ENCODE measurements at regions not wholly inside any gene's neighbourhood (a gene's known extent, or its start where the extent isn't known, plus 50 kb on each side); places are given as distances from the start of the nearest gene placed in this dataset.

DNA sequence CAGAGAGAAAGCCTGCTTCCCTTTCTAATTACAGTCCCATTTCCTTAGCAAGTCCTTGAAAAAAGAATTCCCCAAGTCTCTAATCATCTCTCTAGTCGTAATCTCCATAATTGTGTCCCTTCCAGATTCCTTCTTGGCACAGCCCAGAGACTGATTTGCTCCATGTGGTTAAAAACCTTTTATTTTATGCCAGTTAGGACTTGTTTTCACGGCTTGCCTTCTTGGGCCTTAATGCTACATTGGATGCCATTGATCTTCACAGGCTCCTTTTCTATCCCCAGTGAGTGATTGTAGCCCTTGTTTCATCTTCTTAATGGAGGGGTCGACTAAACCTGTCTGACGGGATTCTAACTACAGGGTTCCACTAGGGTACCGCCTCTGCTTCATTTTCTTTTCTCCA is 650.6 kb upstream of the ARID1B start:
- no peak for DNase-seq (ENCODE audit: low read depth)

- no peak for DNase-seq (ENCODE audit: low read depth)
These were observed 651.3 kb upstream of the ARID1B start for GRCh38 chr6:156125844-156126243.

DNA sequence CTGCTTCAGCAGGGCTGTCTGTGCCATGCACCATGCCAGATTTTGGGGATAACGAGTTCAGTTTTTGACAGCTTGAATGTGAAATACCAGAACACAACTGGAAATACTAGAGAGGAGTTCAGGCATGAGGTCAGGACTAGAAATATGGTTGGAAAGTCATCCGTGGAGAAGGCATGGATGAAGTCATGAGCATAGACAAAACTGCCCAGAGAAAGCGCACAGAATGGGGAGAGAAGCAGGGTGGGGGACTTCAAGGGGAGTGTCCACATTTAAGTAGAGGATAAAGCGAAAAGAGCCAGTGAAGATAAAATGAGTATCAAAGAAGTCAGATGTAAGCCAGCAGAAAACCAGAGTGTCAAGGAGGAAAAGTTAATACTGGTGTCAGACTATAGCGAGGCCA is 653.4 kb upstream of the ARID1B start:
- DNase-seq (ENCODE audit: low read depth) = no peak

DNA sequence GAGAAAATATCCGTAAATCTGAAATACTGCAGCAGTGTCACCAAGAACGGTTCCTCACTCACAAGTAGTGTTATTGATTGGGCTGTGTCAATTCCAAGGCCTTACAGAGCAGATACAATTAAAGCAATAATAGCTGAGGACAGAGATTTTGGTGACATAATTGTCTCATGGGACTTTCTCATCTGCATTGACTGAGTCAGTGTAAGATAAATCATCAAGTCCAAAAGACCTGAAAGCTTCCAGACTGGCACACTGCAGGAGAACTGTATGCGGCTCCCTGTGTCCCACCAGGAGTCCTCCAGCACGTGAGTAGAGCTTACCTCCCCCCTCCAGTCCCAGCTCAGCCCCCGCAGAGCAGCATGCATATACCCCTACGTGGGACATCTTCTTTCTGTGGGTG is 655.2 kb upstream of the ARID1B start:
- DNase-seq (ENCODE audit: low read depth) = no peak

DNA sequence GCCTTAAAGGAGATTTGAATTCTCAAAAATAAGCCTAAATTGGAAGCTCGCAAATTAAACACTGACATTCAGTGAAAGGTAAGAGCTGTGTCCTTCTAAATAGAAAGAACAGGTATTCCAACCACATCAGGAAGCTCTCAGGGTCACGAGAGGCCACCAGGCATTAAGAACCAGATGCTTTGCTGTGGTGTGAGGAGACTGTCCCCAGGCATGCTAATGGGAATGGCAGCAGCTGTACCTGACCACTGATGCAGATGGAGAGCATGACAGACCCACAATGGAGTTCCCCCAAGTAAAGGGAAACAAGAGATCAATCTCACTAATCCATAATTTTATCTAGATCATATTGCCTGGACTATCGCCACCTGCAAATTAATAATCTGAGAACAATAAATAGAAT is 658.9 kb upstream of the NOX3 start:
- DNase-seq (ENCODE audit: low read depth) = no peak

GRCh38 chr6:156113631-156114030 is 658.0 kb upstream of the NOX3 start:
- DNase-seq (ENCODE audit: low read depth) = no peak

DNA sequence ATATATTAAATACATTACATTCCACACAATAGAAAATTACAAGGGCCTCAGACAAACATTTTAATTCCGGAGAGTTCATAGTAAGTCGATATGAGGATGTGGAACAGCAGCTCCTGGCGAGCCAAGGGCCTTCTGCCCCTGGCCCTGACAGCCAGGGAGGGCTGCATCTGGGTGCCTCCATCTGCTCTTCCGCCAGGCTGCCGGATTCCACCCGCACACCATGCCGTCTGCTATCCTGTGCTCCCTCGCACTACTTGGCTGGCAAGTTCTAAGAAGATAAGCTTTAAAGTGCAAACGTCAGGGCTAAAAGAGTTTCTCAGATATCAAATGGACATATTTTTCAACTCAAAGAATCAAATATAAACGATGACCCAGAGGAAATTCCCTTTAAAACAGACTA is 656.3 kb upstream of the NOX3 start:
- no peak for DNase-seq (ENCODE audit: low read depth)

DNA sequence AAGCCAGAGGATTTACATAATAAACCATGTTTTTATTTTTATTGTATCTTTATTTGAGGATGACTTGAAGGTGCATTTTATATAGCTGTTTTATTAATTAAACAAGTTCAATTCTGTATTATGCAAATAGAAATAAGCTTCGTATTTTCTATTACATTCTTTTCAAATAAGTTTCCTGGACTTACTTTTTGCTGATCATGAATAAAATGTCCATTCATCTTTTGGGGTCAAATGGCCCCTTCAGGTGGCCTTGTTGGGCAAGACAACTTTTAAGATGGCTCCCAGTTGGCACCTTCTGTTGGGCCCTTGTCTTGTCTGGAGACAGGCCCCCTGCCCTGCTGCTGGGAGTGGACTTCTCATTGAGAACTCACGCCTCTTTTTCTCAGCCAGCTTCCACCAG is 654.6 kb upstream of the NOX3 start:
- DNase-seq (ENCODE audit: low read depth) = no peak

- no peak for DNase-seq (ENCODE audit: low read depth)
These were observed 654.1 kb upstream of the NOX3 start for GRCh38 chr6:156109713-156110112.

DNA sequence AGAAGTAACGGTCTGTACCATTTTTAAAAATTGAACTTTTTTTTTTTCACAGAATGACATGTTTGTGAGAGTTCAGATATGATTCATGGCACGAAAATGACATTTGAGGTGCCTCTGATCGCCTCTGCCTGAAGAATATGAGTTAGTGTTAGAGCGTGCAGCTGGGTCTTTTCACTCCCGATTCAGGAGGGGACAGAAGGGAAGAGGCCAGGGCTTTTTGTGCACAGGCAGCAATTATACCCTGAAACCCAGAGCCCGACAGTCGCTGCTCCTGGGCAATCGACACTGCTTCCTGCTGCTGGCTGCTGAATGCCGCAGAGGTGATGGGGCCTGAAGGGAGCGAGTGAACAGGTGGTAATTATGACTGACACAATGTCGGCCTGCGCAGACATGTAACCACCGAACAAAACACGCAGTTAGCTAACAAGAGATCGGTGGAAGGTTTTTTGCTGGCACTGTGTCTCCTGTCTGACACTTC is 652.0 kb upstream of the NOX3 start:
- DNase-seq (ENCODE audit: low read depth) = no peak

GRCh38 chr6:156102129-156102528 is 646.5 kb upstream of the NOX3 start:
- DNase-seq (ENCODE audit: low read depth) = no peak

DNA sequence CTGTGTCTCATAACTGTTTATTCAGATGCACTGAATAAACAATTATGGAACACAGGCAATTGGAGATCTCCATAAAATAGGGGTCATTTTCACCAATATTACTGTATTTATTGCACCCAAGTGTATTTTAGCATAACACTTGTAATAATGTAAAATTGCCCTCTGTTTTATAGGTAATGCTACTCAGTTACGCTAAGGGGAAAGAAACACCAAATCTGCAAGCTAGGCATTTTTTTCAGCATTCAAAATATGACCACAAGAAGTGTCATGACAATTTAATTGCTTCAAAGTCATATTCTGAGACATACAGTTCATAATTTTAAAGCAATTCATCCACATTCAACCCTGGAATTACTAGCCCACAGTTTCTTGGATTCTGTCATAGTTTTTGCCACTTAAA is 643.2 kb upstream of the NOX3 start:
- no peak for DNase-seq (ENCODE audit: low read depth)

DNA sequence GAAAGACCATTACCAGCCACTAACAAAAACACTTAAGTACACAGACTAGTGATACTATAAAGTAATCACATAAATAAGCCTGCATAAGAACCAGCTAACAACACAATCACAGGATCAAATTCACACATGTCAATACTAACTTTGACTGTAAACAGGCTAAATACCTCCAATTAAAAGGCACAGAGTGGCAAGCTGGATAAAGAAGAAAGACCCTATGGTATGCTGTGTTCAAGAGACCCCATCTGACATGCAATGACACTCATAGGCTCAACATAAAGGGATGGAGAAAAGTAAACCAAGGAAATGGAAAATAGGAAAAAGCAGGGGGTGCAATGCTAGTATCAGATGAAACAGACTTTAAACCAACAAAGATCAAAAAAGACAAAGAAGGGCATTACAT is 631.8 kb upstream of the NOX3 start:
- DNase-seq (ENCODE audit: low read depth) = no peak

- no peak for DNase-seq (ENCODE audit: low read depth)
These were observed 626.4 kb upstream of the NOX3 start for GRCh38 chr6:156082012-156082411.

DNA sequence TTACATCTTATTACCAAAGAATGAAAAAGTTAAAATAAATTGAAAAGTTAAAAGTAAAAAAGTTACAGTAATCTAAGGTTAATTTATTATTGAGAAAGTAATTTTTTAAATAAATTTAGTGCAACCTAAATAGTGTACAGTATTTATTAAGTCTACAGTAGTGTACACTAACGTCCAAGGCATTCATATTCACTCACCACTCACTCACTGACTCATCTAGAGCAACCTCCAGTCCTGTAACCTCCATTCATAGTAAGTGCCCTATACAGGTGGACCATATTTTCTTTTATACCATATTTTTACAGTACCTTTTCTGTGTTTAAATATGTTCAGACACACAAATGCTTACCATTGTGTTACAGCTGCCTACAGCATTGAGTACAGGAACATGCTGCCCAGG is 624.7 kb upstream of the NOX3 start:
- DNase-seq (ENCODE audit: low read depth) = no peak

DNA sequence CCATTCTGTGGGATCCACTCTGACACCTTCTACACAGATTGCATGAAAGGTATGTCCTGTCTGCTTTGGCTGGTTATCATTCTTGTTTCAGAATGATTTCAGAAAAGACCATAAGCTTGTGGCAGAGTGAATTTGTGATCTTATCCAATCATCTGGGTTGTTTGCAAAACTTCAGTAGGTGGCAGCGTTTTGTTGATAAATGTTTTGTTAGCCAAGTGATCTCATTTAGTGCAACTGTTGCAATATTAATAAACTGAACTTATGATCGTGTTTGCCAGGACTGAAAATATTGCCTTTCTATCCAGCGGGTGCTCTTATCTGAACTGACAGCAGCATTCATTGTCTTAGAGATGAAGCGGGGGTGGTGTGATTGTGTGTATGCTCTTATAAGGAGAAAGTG is 613.2 kb upstream of the NOX3 start:
- DNase-seq (ENCODE audit: low read depth) = no peak

- no peak for DNase-seq (ENCODE audit: low read depth)
These were observed 610.2 kb upstream of the NOX3 start for GRCh38 chr6:156065849-156066248.

GRCh38 chr6:156062091-156062563 is 606.5 kb upstream of the NOX3 start:
- no peak for DNase-seq (ENCODE audit: low read depth)

GRCh38 chr6:156061465-156061864 is 605.8 kb upstream of the NOX3 start:
- DNase-seq (ENCODE audit: low read depth) = no peak

- DNase-seq (ENCODE audit: low read depth) = no peak
These were observed 604.4 kb upstream of the NOX3 start for GRCh38 chr6:156060013-156060412.

DNA sequence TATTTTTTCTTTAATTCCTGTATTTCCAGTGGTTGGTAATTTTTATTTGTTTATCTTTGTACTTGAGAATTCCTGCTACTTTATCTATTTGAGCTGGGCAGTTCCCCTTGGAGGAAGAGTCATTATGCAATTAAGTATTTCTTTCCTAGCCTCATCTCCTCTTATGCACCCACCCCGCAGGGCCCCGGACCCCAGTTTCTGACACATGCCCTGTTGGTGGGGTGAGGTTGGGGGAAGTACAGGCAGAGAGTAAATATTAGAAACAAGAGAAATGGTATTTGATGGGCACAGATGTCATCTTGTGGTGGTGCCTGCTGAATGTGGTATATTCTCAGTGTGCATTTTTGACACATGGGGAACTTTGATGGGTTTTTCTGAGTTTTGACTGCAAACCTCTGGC is 602.7 kb upstream of the NOX3 start:
- DNase-seq (ENCODE audit: low read depth) = no peak

GRCh38 chr6:156057869-156058268 is 602.2 kb upstream of the NOX3 start:
- DNase-seq (ENCODE audit: low read depth) = no peak

DNA sequence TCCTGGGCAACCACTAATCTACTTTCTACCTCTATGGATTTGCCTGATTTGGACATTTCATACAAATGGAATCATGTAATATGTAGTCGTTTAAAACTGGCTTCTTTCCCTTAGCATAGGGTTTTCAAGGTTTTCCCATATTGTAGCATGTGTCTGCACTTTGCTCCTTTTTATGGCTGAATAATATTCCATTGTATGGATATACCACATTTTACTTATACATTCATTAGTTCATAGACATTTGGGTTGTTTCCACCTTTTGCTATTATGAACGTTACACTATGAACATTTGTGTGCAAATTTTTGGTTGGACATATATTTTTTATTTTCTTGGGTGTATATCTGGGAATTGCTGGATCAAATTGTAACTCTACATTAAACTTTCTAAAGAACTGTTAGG is 600.4 kb upstream of the NOX3 start:
- DNase-seq (ENCODE audit: low read depth) = no peak

DNA sequence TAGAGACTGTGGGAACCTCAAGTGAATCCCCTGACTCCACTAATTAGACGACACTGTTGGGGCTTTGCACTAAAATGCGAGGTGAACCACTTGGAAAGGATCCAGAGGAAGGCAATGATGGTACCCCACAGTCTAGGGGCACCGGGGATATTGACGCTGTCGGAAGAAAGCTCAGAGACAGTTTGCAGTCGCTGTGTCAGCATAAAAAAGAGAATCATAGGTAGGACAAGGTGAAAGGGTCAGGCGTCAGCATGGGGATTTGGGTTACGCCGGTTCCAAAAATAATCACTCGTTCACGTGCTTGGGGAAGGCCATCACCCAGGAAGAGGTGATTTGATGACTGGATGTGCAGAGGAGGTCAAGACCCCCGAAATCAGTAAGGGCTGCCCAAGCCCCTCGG is 598.0 kb upstream of the NOX3 start:
- DNase-seq (ENCODE audit: low read depth) = no peak

- no peak for DNase-seq (ENCODE audit: low read depth)
These were observed 591.3 kb upstream of the NOX3 start for GRCh38 chr6:156046841-156047449.

Data from non-pigmented ciliary epithelial cell (primary cell).